Activated T-cell treated with anti-CD3 and anti-CD28 coated beads, Interleukin-2, amount 50 U/mL, for 4 hours (primary cell): ENCODE measurements at regions not wholly inside any gene's neighbourhood (a gene's known extent, or its start where the extent isn't known, plus 50 kb on each side); places are given as distances from the start of the nearest gene placed in this dataset.
A peak's percentile ranks its signal among the peaks of the same experiment; 100 is the strongest.
"Not testable (repeated sequence)": the region's sequence is repeated elsewhere in the genome, so short reads cannot be mapped to it uniquely, and the experiment has no call there.

Experiments
- ATAC-seq, 2 donors: fragments of 200-7000 bp; cut with Tn5 transposase; one replicate each; pipeline ENCODE4 v1.10.0; 2021
- DNase-seq: peaks from one replicate; pipeline ENCODE4 v3.0.0-alpha.2; 2020
- H3K27me3 Mint-ChIP-seq: one replicate; pipeline ENCODE4 v1.8.0; 2021; ENCODE audit warnings: low read depth, mixed read lengths
- H3K36me3 Mint-ChIP-seq: one replicate; pipeline ENCODE4 v1.8.0; 2022; ENCODE audit warnings: mixed read lengths; ENCODE audit not compliant: insufficient read depth
- H3K4me1 Mint-ChIP-seq: one replicate; pipeline ENCODE4 v1.8.0; 2021; ENCODE audit warnings: low read depth, mixed read lengths
- H3K4me3 Mint-ChIP-seq: one replicate; pipeline ENCODE4 v1.8.0; 2021; ENCODE audit warnings: mild to moderate bottlenecking, moderate library complexity, mixed read lengths
- H3K9me3 Mint-ChIP-seq: one replicate; pipeline ENCODE4 v1.8.0; 2021; ENCODE audit warnings: mixed read lengths

DNA sequence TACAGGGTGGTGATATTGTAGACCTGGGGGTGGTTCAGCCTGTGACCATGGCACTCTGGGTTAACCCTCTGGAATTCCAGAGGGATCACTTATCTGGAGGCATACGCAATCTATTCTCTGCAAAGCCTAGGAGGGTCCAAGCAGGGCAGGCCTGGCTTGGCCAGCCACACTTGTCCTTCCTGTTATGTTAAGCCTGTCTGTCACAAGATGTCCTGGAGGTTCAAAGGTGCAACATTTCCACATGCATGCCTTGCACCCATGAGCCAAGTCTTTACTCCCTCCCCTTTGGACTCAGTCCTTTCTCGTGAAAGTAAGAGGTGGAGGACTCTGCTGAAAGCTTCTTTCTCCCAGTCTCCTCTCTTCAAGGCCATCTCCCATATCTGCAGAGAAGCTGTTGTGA lies 345.1 kb downstream of the HHIPL2 start:
- DNase-seq: no peak

DNA sequence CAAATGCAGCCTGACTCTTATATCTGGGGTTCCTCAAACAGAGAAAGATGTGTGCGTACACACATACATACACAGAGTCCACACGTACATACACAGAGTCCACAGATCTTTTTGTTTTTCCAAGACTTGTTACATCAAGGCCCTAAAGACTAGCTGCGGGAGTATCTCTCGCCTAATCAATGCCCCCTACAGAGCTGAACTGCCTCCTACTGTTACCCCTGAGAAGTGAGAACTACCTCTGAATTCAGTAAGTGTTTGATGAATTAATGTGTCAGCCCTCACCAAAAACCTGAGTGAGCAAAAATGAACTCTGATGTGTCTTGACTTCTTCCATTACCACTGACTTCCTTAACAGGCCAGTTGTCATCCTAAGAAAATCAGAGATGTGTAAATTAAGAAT lies 351.2 kb downstream of the HHIPL2 start:
- Mint-ChIP-seq H3K27me3 (no peaks in the 10 kb centered on the region), H3K4me3 (no peak overlapping the region), H3K9me3 (peaks cover 2% of the 10 kb centered on the region), H3K4me1 (no peaks in the 10 kb centered on the region), H3K36me3 (no peaks in the 10 kb centered on the region)
- DNase-seq (no peak), ATAC-seq (no peak)

More for the DNA sequence above, 345.1 kb downstream of the HHIPL2 start:
- Mint-ChIP-seq H3K36me3 (no peaks in the 10 kb centered on the region), H3K27me3 (no peaks in the 10 kb centered on the region), H3K4me3 (no peak overlapping the region), H3K9me3 (no peaks in the 10 kb centered on the region), H3K4me1 (no peaks in the 10 kb centered on the region)
- ATAC-seq: no peak

DNA sequence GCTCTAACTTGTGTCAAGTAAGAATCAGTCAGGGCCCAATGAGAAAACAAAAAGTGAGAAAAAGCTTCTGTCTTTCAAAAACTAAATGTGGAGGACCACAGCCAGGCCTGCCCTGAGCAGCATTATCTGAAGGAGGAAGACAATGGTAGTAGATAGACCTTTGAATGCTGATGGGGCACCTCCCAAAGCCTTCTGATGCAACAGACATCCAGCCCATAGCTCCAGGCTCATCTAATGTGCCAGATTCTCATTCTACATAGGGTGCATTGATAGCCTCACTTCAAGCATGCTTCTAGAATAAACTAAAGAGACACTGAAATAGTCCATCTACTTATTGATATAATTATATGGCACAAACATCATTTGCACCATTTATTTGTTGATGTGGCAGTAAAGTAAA lies 351.6 kb downstream of the HHIPL2 start:
- H3K36me3 Mint-ChIP-seq: no peaks in the 10 kb centered on the region
- no peaks in the 10 kb centered on the region for H3K4me1 Mint-ChIP-seq
- no peak overlapping the region for H3K4me3 Mint-ChIP-seq
- H3K9me3 Mint-ChIP-seq: peaks cover 6% of the 10 kb centered on the region
- no peaks in the 10 kb centered on the region for H3K27me3 Mint-ChIP-seq
- no peak for DNase-seq
- no peak for ATAC-seq

- ATAC-seq (peak in 1 of 2 donors; percentile 37), DNase-seq (no peak)
- H3K27me3 Mint-ChIP-seq: no peaks in the 10 kb centered on the region
- no peaks in the 10 kb centered on the region for H3K4me1 Mint-ChIP-seq
- H3K36me3 Mint-ChIP-seq: no peaks in the 10 kb centered on the region
- H3K4me3 Mint-ChIP-seq: no peak overlapping the region
- H3K9me3 Mint-ChIP-seq: peaks cover 6% of the 10 kb centered on the region
Observed at GRCh38 chr1:222195857-222196256, 352.0 kb downstream of the HHIPL2 start.

GRCh38 chr1:222189218-222189617 lies 358.7 kb downstream of the HHIPL2 start:
- Mint-ChIP-seq H3K9me3 (peaks cover 6% of the 10 kb centered on the region), H3K27me3 (no peaks in the 10 kb centered on the region), H3K36me3 (no peaks in the 10 kb centered on the region), H3K4me3 (no peak overlapping the region), H3K4me1 (no peaks in the 10 kb centered on the region)
- DNase-seq: no peak
- no peak for ATAC-seq

DNA sequence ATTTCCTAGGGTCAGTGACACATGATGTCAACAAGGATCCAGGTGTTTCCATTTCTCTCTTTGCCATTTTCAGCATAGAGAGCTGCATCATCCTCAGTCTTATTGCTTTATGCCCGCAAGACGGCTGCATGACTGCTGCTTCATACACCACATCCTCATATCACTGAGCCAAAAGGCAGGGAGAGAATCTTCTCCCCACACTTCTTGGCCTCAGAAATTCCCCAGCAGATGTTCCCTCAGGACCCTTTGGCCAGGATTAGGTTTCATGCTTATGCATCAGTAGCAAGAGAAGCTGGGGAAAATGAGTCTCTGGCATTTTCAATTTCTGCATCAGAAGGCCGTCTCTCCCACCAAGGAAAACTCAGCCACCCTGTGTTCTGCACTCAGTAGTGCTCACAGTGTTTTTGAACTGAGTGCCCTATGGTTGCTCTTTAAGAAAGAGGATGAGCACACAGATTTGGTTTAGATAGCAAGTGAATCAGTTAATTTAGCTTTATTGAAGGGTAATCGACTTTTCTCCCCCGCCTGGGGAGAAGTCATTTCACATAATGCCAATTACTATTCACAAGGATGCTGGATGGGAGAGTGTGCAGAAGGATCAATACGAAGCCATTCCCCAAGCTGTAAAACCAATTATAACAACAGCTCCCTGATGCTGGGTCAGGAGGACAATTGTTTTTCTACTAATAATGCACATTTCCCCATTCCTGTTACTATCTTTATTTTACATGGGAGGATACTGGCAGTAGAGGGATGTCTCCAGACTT lies 360.2 kb downstream of the HHIPL2 start:
- Mint-ChIP-seq H3K4me3 (no peak overlapping the region), H3K36me3 (no peaks in the 10 kb centered on the region), H3K4me1 (no peaks in the 10 kb centered on the region), H3K9me3 (peaks cover 7% of the 10 kb centered on the region), H3K27me3 (no peaks in the 10 kb centered on the region)
- ATAC-seq (no peak), DNase-seq (no peak)

DNA sequence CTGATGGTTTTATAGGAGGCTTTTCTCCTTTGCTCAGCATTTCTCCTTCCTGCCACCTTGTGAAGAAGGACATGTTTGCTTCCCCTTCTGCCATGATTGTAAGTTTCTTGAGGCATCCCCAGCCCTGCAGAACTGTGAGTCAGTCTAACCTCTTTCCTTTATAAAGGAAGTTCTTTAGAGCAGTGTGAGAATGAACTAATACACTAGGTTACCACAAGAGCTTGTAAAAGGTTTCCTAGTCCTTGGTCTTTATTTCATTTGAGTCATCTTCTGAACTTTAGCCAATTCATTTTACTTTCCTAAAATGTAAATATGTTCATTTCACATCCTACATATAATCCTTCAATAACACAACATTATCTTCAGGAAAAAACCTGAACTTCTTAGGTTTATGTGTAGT lies 365.3 kb downstream of the HHIPL2 start:
- H3K27me3 Mint-ChIP-seq: no peaks in the 10 kb centered on the region
- ATAC-seq (no peak), DNase-seq (no peak)
- no peaks in the 10 kb centered on the region for H3K4me1 Mint-ChIP-seq
- peaks cover 2% of the 10 kb centered on the region for H3K36me3 Mint-ChIP-seq
- no peak overlapping the region for H3K4me3 Mint-ChIP-seq
- peaks cover 12% of the 10 kb centered on the region for H3K9me3 Mint-ChIP-seq

DNA sequence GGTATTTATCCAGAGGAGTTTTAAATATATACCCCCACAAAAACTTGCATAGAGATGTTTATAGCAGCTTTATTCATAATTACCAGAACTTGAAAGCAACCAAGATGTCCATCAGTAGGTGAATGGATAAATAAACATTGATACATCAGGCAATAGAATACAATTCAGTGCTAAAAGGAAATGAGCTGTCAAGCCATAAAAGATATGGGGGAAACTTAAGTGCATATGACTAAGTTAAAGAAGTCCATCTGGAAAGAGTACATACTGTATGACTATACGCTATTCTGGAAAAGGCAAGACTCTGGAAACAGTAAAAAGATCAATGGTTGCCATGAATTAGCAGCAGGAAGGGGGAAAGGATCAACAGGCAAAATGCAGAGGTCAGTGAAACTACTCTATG lies 366.7 kb downstream of the HHIPL2 start:
- Mint-ChIP-seq H3K4me1 (no peaks in the 10 kb centered on the region), H3K4me3 (no peak overlapping the region)

GRCh38 chr1:222177496-222177895 lies 370.4 kb downstream of the HHIPL2 start:
- not testable (repeated sequence) for H3K27me3 Mint-ChIP-seq, H3K4me1 Mint-ChIP-seq, H3K36me3 Mint-ChIP-seq, H3K4me3 Mint-ChIP-seq, DNase-seq, ATAC-seq
- peaks cover 25% of the 10 kb centered on the region for H3K9me3 Mint-ChIP-seq

More for the DNA sequence above, 366.7 kb downstream of the HHIPL2 start:
- Mint-ChIP-seq H3K27me3 (peaks cover 2% of the 10 kb centered on the region), H3K9me3 (peaks cover 12% of the 10 kb centered on the region), H3K36me3 (peaks cover 2% of the 10 kb centered on the region)
- DNase-seq: no peak
- ATAC-seq: no peak

DNA sequence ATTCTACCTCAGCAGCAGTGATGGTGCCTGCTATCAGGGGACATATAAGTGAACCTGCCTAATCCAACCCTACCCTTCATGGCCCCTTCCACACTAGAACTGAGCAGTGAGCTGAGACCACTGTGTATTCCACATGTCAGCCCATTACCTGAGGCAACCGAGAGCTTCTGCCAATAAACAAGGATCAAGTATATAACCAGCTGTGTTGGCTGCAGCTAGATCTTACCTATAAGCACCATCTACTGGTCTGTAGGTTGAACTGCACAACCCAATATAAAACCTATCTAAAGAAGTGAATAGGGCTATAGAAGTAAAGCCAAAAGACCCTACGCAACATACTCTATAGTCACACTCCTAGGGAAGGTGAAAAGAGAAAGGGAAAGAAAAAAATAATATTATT lies 376.9 kb downstream of the HHIPL2 start:
- DNase-seq (no peak), ATAC-seq (no peak)
- Mint-ChIP-seq H3K36me3 (peaks cover 4% of the 10 kb centered on the region), H3K4me3 (no peak overlapping the region), H3K4me1 (no peaks in the 10 kb centered on the region), H3K27me3 (peaks cover 4% of the 10 kb centered on the region), H3K9me3 (peaks cover 32% of the 10 kb centered on the region)

GRCh38 chr1:222168621-222169020 lies 379.3 kb downstream of the HHIPL2 start:
- Mint-ChIP-seq H3K4me1 (no peaks in the 10 kb centered on the region), H3K27me3 (peaks cover 3% of the 10 kb centered on the region), H3K36me3 (peaks cover 4% of the 10 kb centered on the region), H3K9me3 (peaks cover 23% of the 10 kb centered on the region), H3K4me3 (no peak overlapping the region)
- ATAC-seq (no peak), DNase-seq (no peak)

- Mint-ChIP-seq H3K4me3 (no peak overlapping the region), H3K4me1 (no peaks in the 10 kb centered on the region), H3K27me3 (peaks cover 5% of the 10 kb centered on the region), H3K36me3 (peaks cover 2% of the 10 kb centered on the region), H3K9me3 (peaks cover 21% of the 10 kb centered on the region)
- ATAC-seq: no peak
- no peak for DNase-seq
Observed at GRCh38 chr1:222167896-222168295, 380.0 kb downstream of the HHIPL2 start.

DNA sequence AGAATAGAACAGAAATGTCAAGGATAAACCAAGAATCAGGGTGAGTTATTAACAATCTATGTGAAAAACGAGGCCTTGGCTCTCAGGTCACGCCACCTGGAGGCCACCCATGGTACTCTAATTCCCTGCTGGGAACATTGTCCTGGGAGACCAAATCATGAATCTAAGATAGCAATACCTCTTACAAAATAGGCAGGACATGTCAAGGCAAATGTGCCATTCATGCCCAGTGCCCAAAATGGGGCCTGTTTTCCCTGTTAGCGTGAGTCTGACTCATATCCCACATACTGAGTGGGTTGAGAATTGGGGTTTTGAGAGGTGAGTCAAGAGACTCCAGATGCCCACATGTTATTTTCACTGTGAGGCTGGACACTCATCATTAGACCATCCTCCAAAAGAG lies 380.8 kb downstream of the HHIPL2 start:
- Mint-ChIP-seq H3K36me3 (peaks cover 2% of the 10 kb centered on the region), H3K9me3 (peaks cover 13% of the 10 kb centered on the region), H3K4me3 (no peak overlapping the region), H3K4me1 (no peaks in the 10 kb centered on the region), H3K27me3 (peaks cover 5% of the 10 kb centered on the region)
- peak; percentile 43 to 54 for ATAC-seq
- no peak for DNase-seq

DNA sequence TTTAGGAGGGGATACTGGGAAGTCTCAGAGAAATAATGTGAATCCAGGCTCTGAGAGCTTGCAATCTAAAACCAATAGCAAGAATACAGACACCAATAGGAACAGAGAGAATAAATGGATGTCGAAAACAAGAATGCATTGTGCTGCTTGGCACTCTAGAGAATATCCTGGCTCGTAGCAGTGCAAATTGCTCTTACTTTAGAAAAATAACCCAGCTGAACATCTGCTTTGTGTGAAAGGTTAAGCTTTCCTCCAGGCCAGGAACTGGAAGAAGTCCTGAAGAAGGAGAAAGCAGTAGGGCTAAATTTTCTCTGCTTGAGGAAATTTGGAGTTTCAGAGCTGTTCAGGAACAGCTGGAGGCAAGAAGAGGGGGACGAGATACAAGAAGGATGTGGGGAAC lies 382.3 kb downstream of the HHIPL2 start:
- no peaks in the 10 kb centered on the region for H3K4me1 Mint-ChIP-seq
- DNase-seq (no peak), ATAC-seq (no peak)
- H3K36me3 Mint-ChIP-seq: no peaks in the 10 kb centered on the region
- peaks cover 9% of the 10 kb centered on the region for H3K9me3 Mint-ChIP-seq
- H3K27me3 Mint-ChIP-seq: peaks cover 5% of the 10 kb centered on the region
- no peak overlapping the region for H3K4me3 Mint-ChIP-seq

- H3K27me3 Mint-ChIP-seq: peaks cover 5% of the 10 kb centered on the region
- DNase-seq: no peak
- H3K9me3 Mint-ChIP-seq: no peaks in the 10 kb centered on the region
- H3K36me3 Mint-ChIP-seq: no peaks in the 10 kb centered on the region
- H3K4me1 Mint-ChIP-seq: no peaks in the 10 kb centered on the region
- H3K4me3 Mint-ChIP-seq: no peak overlapping the region
- no peak for ATAC-seq
Observed at GRCh38 chr1:222163895-222164294, 384.0 kb downstream of the HHIPL2 start.
